ENCODE measurements at regions not wholly inside any gene's neighbourhood (a gene's known extent, or its start where the extent isn't known, plus 50 kb on each side); places are given as distances from the start of the nearest gene placed in this dataset.

DNA sequence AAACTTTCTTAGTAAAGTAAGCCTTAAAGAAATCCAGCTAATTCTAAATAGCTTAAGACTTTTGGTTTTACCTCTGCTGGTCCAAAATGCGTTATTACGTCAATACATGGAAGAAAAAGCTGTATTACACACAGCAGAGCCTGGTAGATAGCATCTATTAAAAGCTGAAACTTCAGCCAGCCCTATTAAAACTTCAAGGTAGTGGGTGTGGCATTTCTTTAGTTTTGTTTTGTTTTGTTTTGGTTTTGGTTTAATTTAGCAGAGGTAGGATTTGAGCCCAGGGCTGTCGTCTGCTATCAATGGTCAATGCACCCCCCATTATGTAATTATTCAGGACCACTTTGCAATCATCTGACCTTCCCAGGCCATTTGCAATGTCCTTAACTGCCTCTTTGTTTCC is 318.4 kb upstream of the MAF start:
- DNase-seq (ENCODE audit: low read depth, low spot score) (no peak), FAIRE-seq (no peak)
- Histone ChIP-seq H3K27ac (ENCODE audit: insufficient read depth, low read depth, low read length) (no peak overlapping the region), H3K9ac (replicated peaks; ENCODE audit: extremely low read depth, insufficient read depth, low read length) (no peak overlapping the region), H3K79me2 (ENCODE audit: control insufficient read depth, insufficient read depth, low read length) (no peaks in the 10 kb centered on the region), H2AFZ (ENCODE audit: low read depth, low read length) (no peak overlapping the region), H3K4me2 (ENCODE audit: insufficient read depth, low read length) (no peak overlapping the region), H4K20me1 (replicated peaks; ENCODE audit: control insufficient read depth, extremely low read depth, insufficient read depth, low read length) (no peaks in the 10 kb centered on the region), H3K4me3 (replicated peaks in 1 of 3; ENCODE audit: insufficient read depth in 1 of 3, low read depth in 1 of 3, low read length in 3 of 3) (no peak overlapping the region), H3K4me1 (ENCODE audit: control insufficient read depth, extremely low read depth, insufficient read depth, low read length) (no peaks in the 10 kb centered on the region), H3K9me1 (replicated peaks; ENCODE audit: control insufficient read depth, extremely low read depth, insufficient read depth, low read length) (no peaks in the 10 kb centered on the region), H3K36me3 (ENCODE audit: control insufficient read depth in 2 of 2, extremely low read depth in 1 of 2, insufficient read depth in 2 of 2, low read length in 2 of 2) (no peaks in the 10 kb centered on the region), H3K9me3 (replicated peaks; ENCODE audit: control insufficient read depth, insufficient read depth, low read length) (no peaks in the 10 kb centered on the region), H3K27me3 (ENCODE audit: control insufficient read depth in 2 of 2, insufficient read depth in 2 of 2, low read length in 2 of 2) (no peaks in the 10 kb centered on the region)
- ChIA-PET CTCF (no interaction called here), POLR2A (no interaction called here)
- BruUV-seq (replicated peaks), result no TSS peak
- TF ChIP-seq, protein P1, sequence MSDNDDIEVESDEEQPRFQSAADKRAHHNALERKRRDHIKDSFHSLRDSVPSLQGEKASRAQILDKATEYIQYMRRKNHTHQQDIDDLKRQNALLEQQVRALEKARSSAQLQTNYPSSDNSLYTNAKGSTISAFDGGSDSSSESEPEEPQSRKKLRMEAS (IDR thresholded peaks at IDR 0.05; ENCODE audit: insufficient read depth, insufficient read length), result no peak
- no peak for TF ChIP-seq MYC (IDR thresholded peaks at IDR 0.05; ENCODE audit: low read depth, low read length)
- TF ChIP-seq JUN (IDR thresholded peaks at IDR 0.05; ENCODE audit: borderline replicate concordance, insufficient read depth, insufficient read length, low read depth), result no peak
- no peak for TF ChIP-seq POLR2A (IDR thresholded peaks at IDR 0.05; ENCODE audit: low read depth, low read length)
- TF ChIP-seq GATA2 (IDR thresholded peaks at IDR 0.05; ENCODE audit: insufficient read depth, insufficient read length, low read depth, low read length), result no peak
- TF ChIP-seq EZH2 (IDR thresholded peaks at IDR 0.05; ENCODE audit: borderline replicate concordance, low read depth, low read length, severe bottlenecking), result no peak
- no peak for TF ChIP-seq POLR2AphosphoS5 (IDR thresholded peaks at IDR 0.05; ENCODE audit: insufficient read depth, low read depth, low read length)
- TF ChIP-seq, protein P2, sequence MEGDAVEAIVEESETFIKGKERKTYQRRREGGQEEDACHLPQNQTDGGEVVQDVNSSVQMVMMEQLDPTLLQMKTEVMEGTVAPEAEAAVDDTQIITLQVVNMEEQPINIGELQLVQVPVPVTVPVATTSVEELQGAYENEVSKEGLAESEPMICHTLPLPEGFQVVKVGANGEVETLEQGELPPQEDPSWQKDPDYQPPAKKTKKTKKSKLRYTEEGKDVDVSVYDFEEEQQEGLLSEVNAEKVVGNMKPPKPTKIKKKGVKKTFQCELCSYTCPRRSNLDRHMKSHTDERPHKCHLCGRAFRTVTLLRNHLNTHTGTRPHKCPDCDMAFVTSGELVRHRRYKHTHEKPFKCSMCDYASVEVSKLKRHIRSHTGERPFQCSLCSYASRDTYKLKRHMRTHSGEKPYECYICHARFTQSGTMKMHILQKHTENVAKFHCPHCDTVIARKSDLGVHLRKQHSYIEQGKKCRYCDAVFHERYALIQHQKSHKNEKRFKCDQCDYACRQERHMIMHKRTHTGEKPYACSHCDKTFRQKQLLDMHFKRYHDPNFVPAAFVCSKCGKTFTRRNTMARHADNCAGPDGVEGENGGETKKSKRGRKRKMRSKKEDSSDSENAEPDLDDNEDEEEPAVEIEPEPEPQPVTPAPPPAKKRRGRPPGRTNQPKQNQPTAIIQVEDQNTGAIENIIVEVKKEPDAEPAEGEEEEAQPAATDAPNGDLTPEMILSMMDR (IDR thresholded peaks at IDR 0.05; ENCODE audit: extremely low read depth in 1 of 2, insufficient read depth in 1 of 2, low read depth in 1 of 2, low read length in 2 of 2), result no peak
- TF ChIP-seq FOS (IDR thresholded peaks at IDR 0.05; ENCODE audit: borderline replicate concordance, insufficient read depth, low read length), result no peak
- intact Hi-C loops (cut with micrococcal nuclease) (no loop called here), dilution Hi-C loops (cut with MboI; ENCODE audit: extremely low pct_ligation_motif_present, low sequenced_read_pairs) (no loop called here)

Data from endothelial cell of umbilical vein (primary cell).